ENCODE measurements at regions not wholly inside any gene's neighbourhood (a gene's known extent, or its start where the extent isn't known, plus 50 kb on each side); places are given as distances from the start of the nearest gene placed in this dataset.
"Not testable (repeated sequence)": the region's sequence is repeated elsewhere in the genome, so short reads cannot be mapped to it uniquely, and the experiment has no call there.

DNA sequence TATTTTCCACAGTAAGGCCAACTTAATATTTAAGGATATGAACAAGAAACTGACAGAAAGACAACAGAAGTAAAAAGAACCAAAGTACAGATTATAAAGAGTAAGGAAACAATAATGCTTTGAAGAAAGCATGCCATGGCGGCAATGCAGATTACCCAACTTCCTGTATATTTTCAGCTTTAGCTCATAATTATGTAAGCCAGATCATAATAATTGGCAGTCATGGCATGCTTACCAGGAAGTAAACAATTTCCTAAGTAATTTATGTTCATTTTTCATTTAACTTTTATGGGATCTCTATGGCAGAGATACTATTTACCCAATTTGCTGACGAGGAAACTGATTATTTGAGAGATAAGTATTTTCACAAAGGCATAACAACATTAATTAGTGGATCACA lies 988.7 kb downstream of the HACE1 start:
- no peak for DNase-seq

DNA sequence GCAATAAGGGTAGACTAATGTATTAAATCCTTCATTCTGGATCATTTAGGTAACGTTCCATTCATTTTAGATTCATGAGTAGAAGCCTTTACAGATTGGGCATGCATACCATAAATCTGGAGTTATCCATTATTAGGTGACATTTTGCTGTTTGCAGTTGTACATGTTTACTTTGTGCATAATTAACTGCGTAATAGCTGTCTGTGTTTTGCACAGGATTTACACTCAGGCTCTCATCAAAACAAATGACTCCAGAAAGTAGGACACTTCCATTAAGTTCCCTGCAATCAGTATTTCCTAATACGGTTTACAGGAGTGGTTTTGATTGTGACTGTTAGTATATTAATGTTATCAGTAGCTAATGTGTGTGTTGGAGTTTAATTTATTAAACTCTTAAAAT lies 997.4 kb downstream of the HACE1 start:
- no peak for DNase-seq

DNA sequence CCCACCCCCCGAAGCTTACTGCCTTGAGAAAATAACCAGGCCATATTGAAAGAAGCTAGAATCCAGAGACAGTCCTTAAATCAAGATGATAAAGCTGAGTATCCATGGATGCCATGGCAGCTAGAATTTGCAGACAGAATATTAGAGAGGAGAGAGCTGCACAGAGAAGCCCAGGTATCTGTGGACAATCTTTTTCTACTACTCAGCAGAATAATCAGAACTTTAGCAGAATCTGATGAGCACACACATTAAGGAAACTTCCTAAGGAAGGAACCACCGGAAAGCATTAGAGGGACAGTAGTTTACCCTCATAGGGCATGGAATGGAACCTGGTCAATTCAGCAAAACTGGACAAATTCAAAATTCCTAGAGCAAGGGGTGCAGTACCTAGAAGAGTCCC lies 1001.7 kb downstream of the HACE1 start:
- DNase-seq: no peak

DNA sequence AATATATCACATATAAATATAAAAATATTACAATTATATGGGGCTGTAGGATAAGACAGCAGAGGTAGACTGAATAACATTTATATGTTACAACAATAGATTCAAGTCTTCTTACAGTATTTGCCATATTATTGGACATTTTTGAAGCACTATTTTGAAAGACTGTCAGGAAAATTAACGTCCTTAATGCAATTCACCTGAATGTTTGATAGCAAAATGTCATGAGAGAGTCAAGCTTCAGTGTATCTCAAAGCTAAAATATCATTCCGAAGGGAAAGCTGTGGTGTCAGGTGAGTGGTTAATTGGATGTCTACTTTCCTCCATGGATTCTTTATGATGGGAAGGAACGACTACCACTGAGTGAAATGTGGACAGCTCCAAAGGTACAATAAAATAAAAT lies 1004.0 kb downstream of the HACE1 start:
- no peak for DNase-seq

DNA sequence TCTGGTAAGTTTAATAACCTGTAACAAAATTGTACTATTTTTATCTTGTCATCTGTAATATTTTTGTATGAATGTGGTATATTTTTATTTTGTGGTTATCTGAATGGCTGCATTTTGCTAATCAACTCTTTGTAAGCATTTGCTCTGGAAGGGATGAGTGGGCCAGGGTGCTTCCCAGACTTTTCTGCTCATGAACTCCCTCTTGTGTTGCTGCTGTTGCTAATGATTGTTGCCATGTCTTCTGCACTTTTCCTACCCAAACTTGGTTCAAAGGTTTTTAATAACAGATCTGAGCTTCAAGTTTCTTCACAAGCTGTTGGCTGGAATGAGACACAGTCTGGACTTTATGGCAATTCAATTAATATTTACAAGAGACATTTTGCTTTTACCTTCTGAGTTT lies 1005.7 kb downstream of the HACE1 start:
- DNase-seq: no peak

DNA sequence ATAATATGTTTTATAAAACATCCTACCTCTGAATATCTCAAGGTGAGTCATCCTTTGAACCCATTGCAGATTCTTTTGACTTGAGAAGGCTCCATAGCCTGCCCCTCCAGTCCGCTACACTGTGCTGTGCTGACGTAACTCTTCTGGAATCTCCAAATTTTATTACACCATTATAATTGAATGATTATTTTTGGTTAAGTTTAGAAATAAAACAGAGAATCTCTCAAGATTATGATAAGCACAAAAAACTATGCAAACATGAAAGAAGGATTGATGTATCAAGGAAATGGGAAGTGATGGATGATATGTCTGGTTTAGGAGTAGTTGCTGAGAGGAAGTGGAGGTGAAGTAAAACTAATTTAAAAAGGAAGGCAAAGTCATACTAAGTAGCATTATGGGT lies 1021.3 kb downstream of the HACE1 start:
- no peak for DNase-seq

DNA sequence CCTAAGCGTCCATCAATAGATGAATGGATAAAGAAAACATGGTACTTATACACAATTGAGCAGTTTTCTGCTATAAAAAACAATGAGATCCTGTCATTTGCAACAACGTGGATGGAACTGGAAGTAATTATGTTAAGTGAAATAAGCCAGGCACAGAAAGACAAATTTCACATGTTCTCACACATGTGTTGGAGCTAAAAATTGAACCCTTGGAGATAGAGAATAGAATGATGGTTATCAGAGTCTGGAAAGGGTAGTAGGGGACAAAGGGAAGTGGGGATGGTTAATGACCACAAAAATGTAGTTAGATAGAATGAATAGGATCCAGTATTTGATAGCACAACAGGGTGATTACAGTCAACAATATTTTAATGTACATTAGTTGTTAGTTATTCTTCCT lies 1033.5 kb downstream of the HACE1 start:
- no peak for DNase-seq

DNA sequence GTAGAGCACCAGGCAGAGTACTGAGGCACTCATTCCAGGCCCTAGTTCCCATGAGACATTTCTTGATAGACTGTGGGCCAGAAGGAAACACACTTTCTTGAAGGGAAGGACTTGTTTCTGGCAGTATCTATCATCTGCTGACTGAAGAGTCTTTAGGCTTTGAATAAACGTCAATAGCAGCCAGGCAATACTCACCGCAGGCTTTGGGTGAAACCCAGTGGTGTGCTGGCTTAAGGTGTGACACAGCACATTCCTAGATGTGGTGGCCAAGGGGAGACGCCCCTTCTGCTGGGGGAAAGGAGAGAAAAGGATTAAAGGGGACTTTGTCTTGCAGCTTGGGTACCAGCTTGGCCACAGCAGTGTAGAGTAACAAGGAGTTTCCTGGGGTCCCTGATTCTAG lies 1039.6 kb downstream of the HACE1 start:
- no peak for DNase-seq

DNA sequence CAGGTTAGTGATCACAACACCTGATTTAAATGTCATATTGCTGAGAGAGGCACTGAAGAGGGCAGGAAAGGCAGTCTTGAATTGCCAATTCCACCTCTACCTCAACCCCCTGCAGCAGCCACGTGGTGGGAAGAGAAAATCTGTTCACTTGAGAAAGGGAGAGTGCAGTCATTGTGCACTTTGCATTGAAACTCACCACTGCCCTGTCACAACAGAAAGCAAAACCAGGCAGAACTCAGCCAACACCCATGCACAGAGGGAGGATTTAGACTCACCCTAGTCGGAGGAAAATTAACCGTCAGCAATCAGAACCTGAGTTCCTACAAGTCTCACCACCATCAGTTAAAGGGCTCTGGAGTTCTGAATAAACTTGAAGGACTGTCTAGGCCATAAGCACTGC lies 1040.2 kb downstream of the HACE1 start:
- DNase-seq: no peak

DNA sequence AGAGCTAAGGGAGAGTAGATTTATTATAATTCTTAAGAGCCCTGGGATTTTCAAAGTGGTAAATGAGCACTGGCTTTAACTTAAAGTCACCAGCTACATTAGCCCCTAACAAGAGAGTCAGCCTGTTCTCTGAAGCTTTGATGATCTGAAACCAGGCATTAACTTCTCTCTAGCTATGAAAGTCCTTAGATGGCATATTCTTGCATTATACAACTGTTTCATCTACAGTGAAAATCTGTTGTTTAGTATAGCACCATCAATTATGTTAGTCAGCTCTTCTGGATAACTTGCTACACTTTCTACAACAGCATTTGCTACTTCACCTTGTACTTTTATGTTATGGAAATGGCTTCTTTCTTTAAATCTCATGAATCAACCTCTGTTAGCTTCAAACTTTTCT lies 1046.7 kb downstream of the HACE1 start:
- DNase-seq: no peak

DNA sequence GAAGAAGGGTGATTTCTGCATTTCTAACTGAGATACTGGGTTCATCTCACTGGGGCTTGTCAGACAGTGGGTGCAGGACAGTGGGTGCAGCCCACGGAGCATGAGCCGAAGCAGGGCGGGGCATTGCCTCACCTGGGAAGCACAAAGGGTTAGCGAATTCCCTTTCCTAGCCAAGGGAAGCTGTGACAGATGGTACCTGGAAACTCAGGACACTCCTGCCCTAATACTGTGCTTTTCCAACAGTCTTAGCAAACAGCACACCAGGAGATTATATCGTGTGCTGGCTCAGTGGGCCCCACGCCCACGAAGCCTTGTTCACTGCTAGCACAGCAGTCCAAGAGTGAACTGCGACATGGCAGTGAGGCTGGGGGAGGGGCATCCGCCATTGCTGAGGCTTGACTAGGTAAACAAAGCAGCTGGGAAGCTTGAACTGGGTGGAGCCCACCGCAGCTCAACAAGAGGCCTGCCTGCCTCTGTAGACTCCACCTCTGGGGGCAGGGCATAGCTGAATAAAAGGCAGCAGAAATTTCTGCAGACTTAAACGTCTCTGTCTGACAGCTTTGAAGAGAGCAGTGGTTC lies 1057.7 kb downstream of the HACE1 start:
- DNase-seq: not testable (repeated sequence)

DNA sequence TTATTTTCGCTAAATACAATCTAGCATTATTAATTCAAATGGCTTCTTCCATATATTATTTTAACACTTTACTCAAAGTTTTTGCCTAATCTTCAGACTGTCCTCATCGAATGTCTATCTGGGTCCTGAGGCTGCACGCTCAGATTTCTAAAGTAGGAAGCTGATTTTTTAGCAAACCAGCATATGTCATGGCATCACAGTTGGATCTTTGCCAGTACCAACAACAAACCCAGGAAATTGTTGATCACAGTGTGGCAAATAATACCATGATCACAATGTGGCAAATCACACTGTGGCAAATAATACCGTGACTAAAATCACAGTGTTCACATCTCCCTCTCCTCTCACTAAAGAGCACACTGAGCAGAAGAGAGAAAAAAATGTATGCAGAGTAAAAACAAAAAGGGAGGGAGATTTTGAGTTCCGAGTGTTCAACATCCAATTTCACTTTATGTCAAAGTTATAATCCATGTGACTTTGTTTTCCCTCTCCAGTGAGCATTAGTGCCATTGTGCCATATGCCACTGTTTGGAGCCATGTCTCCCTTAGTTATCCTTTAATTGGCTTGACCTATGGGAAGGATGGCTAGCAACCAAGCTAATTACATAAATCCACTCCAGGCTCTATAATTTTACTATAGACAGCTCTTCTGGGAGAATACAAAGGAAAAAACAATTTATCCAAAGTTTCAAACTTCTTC lies 1059.6 kb downstream of the HACE1 start:
- no peak for DNase-seq

DNA sequence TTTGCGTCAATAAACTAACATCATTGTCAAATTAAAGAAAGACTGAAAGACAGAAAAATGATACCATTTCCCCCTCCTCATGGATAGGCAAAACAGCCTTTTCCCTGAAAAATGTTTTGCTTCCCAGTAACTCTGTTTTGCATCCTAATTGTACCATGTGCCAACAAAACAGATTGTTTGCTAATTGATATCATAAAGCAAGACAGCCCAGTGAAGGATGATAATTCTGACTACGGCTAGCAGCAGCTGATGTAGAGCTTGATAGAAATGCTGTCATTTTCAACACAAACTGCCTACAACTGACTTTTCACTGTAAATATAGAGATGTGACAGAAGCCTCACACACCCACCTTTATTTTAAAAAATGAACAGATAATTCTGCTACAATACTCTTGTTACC lies 1061.6 kb downstream of the HACE1 start:
- no peak for DNase-seq

DNA sequence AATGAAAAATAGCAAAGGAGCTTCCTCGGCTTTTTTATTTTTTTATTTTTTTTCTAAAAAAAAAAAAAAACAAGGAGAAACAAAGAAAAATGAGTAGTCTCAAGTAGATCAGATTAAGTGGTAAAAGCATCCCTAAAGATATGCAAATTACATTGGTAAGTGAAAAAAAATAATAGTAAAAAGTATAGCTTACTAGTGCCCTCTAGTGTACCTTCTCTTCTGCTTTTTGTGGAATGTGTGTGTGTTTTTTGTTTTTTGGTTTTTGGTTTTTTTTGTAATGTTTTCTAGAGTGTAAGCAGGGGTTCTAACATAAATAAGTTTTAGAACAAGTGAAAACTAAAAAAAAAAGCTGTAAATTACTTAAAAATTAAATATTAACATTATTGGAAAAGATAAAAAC lies 1062.0 kb downstream of the HACE1 start:
- no peak for DNase-seq

DNA sequence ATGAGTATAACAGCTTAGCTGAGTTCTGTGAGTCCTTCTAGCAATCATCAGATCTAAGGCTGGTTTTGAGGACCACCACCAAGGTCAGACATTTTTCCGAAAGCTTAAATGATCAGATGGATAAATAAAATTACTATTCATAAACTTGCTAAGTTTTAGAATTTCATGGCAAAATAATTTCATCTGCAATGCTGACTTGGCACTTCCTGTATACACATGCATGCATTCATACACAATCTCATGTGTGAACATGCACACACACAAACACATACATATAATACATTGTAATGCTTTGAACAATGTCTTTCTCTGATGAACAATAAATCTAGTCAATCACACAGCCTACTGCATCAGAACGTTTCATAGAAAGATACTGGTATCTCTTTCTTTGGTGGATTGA lies 1068.3 kb downstream of the HACE1 start:
- DNase-seq: no peak

DNA sequence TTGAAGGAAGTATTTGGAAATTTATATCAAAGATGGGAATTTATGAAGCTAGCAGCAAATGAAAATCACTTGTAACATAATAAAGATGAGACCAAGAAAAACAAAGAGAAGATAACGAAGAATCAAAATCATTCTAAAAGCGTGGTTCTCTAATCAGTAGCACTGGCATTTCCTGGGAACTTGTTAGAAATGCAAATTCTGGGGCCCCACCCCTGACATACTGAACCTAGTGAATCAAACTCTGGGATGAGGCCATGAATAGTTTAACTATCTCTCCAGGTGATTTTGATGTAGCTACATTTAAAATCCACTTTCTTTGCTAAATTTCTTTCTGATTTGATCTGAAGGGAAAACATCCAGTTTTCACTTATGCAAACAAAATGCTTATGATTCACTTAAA lies 1075.6 kb downstream of the HACE1 start:
- DNase-seq: no peak

DNA sequence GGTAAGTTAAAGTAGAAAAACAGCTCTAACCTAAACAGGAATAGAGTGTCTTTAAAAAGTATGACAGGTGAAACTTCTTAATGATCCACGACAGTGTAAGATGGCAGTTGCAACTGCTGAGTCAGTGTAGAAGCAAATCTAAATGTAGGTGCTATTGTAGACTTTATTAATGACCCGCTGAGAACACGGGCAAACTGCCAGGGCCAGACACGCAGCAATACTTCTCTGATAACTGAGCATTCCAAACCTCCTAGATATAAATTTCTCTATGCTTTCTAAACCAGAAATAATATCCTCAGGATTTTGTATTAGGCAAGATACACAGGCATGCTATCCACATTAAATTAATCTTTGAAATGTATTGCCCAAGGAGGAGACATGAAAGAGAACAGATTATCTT lies 1076.4 kb downstream of the HACE1 start:
- DNase-seq: peak; percentile 15

DNA sequence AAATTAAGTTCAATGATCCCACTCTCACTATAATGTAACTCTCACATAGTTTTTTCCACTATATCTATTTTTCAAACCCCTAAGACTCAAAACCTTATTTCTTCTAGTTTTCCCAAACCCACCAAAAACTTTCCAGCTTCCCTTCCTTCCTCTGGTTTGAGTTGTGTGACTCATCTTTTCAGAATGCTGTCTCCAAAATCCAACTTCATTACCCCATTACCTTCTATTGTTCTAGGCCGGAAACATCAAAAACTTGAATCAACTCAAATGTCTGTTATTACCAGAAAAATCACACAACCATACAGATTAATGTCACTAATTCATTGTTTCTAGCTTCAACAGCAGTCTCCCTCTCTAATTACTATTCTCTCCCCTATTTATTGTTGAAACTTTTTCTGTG lies 1090.3 kb downstream of the HACE1 start:
- no peak for DNase-seq

DNA sequence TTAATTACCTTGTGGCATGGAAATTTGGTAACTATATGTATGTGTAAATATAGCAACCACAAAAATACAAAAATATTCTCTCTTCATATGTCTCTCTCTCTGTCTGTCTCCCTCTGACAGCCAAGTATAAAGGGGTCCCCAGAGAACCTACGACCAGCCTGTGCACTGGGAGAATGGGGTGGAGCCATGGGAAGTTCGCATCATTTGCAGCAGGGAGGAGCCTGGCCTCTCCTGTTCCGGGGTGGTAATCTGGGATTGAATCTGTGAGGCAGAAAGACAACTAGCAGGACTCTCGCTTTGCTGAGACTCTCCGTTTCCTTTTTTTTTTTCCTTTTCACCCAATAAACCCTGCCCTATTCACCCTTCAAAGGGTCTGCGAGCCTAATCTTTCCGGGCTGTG lies 1109.1 kb downstream of the HACE1 start:
- no peak for DNase-seq

DNA sequence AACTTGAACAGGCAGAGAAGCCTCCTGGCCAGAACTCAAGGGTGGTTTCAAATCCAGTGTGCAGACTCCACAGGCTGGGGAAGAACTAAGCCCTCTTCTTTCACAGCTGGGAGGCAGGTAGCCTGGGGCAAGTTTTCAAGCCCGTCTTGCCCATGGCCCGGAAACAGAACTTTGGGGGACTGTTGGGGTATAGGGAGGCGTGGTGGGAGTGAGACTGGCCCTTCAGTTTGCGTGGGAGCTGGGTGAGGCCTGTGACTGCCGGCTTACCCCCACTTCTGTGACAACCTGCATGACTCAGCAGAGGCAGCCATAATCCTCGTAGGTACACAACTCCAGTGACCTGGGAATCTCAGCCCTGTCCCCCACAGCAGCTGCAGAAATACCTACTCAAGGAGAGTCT lies 1125.7 kb downstream of the HACE1 start:
- no peak for DNase-seq

DNA sequence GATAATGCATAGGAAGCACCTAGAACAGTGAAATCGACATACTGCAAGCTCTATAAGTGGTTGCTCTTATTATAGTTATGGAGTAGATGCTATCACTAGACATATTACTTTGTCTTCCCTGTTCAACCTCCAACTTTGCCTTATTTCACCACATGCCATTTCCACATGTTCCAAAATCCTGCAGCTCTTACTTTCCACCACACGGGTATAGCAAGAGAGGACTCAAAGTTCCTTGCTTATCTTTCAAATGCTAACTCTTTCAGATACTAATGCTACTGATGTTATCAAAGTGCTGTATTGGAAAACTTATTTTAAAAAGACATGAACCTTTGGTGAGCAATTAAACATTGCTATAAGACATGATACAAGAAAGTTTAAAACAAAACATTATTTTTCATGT lies 1130.1 kb downstream of the HACE1 start:
- DNase-seq: no peak

DNA sequence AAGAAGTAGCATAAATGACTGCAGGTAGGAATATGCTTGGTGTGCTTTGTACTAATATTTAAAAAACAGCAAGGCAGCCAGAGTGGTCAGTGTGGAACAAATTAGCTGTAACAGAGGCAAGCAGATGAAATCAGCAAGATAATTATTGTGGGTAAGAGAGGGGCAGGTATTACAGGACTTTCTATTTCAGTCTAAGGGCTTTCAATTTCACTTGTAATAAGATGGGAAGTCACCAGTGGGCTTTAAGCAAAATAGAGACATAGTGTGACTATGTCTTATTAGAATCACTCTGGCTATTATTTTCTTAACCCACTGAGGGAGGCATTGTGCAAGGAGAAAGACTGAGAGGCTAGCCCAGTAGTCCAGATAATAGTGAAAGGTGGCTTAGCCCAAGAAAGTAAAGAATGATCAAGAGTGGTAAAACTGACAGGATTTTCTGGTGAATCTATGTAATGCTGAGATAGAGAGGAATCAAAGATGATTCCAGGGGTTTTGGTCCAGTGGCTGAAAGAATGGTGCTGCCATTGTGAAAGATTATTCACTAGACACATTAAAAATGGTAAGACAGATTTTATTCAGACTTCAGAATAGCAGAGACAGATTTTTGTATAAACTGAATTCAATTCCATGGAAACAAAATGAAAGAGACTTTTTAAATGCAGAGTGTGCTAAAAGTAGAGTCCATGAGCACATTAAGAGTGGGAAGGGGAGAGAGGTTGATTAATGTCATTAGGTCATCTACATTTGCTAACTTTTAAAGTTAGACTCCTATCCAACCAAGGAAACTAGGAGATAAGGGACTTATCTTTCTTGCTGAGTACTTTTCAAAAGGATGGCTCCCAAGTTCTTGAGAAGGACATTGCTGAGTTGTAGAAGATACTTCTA lies 1136.0 kb downstream of the HACE1 start:
- no peak for DNase-seq

DNA sequence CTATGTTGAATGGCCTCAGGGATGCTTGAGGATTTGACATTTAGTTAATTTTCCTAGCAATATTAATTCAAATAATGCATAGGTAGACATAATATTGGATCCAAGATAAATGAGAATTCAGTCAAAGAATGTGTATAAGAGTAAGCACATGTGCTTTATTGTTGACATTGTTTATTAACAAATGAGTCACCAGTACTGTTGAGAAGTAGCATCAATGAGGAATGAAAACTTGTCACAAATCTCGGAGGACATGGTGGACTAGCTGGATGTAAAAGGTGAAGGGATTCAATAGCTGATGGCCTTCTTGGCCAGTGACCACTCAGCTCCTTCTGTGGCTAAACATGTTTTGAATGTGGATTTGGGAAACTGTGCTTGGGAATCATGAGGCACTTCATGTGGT lies 1137.0 kb downstream of the HACE1 start:
- DNase-seq: no peak

DNA sequence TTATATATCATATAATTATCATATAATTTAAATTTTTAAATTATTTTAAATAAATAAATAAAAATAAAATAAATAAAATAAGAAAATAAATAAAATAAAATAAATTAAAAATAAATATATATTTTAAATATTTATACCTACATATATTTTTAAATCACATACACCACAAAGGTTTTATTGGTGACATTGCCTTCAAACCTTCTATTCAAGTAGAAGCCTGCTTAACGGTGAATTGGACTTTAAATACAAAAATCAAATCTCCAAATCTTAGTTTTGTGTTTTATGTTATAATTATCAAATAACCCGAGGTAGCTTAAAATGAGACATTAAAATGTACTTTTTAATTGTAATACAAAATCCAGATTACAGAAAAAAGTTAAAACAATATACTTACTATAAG lies 1137.8 kb downstream of the HACE1 start:
- no peak for DNase-seq

All from NCI-H2107 (cell line).